Hematopoietic multipotent progenitor cell treated with erythropoietin and hydrocortisone succinate and interleukin-3 and kit ligand, for 6 days (in vitro differentiated cells): ENCODE measurements at regions not wholly inside any gene's neighbourhood (a gene's known extent, or its start where the extent isn't known, plus 50 kb on each side); places are given as distances from the start of the nearest gene placed in this dataset.

ENCODE experiments used
- DNase-seq: peaks from one replicate; pipeline ENCODE4 v3.0.0-alpha.2; 2015

DNA sequence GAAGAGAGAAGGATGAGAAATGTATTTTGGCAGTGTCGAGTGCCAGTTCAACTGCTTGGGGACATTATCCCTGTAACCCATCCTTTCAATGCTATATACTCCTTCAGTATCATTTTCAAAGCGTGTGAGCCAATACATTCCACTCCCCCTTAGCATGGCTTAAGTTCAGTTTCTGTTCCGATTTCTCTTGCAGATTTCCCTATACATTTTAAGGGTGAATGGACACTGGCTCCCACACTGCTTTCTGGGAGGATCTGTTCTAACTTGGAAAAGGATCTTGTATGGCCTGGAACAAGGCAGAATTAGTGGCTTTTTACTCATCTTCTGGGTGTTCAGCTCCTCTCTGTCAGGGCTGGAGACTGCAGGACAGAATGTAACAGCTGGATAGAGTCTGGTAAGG, 333.8 kb downstream of the HAPSTR1 start:
- no peak for DNase-seq

DNA sequence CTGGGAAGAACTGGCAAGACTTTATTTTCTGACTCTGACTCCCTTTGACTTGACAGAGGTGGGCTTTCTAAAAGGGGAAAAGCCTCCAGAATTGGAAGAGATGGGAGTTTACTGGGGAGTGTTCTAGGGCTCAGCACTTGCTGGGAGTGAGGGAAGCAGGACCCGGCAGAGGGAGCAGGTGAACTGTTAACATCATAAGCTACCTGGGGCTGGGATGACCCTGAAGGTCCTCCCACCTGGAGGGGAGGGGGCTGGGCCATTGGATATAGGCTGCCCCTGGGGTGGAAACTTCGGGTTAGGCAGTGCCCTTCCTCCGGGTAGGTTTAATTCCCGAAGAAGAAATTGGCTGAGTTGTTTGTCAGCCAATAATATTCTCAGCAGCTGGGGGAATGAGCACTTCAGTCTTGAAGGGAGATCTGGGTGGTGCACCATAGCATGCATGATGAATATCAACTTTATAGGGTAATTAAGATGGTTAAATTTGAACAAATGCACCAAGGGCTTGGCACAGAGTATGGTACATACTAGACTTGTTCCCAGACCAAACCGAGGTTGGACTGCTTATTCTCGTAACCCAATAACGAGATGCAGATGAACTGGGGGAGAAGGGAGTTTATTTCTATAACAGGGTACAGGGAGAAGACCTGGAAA, 337.0 kb downstream of the HAPSTR1 start:
- no peak for DNase-seq

DNA sequence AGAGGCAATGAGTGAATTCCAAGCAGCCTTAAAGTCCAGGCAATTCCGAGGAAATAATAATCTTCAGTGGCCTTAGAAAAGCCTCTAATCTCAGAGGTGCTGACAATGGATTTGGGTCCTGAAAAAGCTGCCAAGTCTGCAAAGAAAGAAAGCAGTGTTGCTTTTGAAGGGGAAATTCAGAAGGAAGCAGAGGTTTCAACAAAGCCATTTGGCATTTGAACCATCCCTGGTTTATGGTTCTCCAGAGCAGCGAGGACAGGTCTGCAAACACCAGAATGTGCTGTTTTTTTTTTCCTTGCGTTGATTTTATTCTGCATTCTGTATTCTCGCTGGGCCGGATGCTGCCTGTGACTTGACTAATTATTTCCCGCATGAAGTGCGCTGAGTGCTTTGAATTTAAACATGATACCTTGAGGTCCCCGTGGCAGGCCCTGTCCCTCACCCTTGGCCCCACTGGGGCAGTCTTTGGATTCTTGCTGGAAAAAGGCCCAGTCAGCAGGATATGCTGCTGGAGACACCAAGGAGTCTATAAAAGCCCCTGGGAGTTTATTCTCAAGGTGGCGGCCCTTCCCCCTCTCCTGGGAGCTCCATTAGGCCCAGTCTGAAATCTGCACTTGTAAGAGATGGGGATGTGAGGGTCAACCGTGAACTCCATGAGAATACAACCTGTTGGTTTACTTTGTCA, 338.3 kb downstream of the HAPSTR1 start:
- no peak for DNase-seq

DNA sequence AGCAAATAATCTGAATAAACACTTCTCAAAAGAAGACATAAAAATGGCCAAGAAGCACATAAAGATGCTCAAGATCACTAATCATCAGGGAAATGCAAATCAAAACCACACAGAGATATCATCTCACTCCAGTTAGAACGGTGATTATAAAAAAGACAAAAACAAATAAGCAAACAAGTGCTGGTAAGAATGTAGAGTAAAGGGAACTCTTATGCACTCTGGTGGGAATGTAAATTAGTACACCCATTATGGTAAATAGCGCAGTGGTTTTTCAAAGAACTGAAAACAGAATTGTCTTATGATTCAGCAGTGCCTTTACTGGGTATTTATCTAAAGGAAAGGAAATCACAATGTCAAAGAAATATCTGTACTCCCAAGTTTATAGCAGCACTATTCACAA, 343.2 kb downstream of the HAPSTR1 start:
- DNase-seq, result no peak

DNA sequence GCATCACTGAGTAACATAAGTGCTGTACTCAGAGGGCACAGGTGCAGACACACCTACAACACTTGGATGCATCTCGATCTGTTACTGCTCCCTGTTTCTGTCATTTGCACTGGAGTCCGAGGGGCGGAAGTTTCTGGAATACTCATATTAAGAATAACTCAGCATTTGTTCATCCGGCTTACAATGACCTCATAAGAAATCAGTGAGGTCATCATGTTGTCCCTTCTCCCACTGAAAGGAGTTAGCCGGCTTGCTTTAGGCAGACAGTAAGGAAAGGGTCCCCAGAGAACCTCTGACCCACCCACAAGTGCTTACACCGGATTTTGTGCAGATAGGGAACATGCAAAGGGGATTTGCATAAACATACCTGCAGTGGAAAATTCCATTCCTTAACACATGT, 344.7 kb downstream of the HAPSTR1 start:
- DNase-seq, result no peak

DNA sequence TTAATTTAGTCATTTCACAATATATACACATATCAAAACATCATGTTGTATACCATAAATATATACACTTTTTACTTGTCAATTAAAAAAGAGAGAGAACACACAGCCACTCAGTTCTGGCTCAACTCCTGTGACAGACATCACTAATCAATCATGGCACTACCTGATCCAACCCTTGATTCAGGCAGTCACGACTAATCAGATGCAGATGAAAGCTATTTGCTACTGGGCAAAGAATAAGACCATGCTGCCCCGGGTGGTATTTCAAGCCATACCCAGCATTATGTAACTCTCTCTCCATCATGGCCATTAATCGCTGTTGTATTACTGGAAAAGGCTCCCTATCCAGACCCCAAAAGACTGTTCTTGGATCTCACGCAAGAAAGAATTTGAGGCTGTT, 345.7 kb downstream of the HAPSTR1 start:
- DNase-seq, result no peak

DNA sequence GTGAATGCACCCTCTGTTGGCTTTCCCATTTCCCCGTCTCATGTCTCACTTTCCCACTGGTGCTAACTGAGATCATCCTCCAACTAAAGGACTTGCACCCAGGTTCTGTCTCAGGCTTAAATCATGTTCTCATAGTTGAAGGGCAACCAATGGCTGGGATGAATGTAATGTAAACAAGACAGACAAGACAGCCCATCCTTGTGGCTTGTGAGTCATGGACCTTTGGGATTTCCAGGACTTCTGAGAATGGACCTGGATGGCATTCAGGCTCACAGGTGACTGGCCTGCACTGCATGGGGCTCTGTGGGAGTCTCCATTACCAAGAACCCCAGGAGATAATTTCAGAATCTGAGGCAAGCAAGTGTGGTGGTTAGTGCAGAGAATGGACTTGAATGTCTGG, 347.5 kb downstream of the HAPSTR1 start:
- no peak for DNase-seq

DNA sequence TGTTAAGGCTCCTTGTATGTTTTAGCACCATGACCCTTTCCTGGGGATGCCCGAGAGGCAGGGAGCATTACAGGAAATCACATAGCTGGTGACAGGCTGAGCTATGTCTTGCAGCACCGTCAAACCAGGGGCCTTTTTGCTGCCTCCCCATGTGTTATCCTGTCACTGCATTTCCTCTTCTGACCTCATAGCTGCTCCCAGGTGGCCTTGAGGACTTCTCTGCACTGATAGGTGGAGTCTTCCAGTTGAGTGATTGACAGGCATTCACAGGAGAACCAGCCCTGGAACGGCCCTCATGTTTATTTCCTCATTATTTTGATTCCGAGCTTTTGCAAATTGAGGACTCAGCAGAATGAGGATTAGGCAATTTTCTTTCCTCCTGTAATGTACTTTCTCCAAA, 349.6 kb downstream of the HAPSTR1 start:
- DNase-seq, result no peak

DNA sequence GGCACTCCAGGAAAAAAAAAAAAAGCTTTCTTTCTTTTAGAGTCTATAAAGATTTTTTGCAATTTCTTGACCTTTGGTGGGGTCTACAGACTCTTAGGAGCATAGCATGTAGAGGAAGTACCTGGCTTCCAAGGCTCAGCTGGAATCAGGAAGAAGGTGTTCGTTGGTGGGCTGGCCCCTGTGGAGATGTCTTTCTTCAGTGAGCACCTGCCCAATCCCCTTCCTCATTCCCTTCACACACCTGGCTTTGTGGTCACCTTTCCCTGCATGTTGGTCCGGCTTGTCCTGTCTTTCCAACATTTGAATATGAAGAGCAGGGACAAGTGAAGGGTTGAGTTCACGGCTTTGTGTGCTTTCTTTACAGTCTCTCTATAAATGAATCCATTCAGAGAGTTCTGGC, 352.4 kb downstream of the HAPSTR1 start:
- no peak for DNase-seq

DNA sequence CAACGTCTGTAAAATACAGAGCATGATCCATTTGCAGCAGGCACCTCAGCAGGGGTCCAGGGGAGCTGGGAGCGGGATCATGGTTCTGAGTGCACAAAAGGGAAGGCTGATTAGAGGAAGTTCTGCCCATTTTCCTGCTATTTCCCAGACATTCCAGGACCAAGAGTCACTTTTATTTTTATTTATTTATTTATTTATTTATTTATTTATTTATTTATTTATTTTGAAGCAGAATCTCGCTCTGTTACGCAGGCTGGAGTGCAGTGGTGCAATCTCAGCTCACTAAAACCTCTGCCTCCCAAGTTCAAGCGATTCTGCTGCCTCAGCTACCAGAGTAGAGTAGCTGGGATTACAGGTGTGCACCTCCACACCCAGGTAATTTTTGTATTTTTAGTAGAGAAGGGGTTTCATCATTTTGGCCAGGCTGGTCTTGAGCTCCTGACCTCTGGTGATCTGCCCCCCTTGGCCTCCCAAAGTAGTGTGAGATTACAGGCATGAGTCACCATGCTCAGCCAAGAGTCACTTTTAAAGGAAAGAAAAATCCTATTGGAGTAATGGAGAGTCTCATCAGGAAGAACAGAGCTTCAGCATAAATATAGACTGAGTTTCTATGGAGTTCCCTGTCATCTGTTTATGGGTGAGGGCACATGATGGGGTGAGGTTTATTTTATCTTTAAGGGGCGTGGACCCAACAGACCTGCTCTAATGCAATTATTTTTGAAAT, 355.2 kb downstream of the HAPSTR1 start:
- no peak for DNase-seq

DNA sequence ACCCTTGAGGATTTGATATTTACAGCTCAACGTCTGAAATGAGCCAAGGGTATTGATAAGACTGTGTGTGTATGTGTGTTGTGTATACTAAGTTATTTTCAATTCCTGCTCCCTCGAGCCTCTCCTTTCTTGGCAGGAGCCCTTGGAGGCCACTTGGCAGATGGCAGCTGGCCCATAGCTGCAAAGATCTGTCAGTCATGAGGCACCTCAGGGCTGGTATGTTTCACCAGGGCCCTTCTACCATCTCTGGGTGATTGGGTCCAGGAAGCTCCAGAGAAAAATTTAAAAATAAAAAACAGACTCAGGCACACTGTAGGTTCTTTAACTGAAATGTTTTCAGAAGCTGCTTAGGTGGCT, 355.7 kb downstream of the HAPSTR1 start:
- DNase-seq, result no peak

DNA sequence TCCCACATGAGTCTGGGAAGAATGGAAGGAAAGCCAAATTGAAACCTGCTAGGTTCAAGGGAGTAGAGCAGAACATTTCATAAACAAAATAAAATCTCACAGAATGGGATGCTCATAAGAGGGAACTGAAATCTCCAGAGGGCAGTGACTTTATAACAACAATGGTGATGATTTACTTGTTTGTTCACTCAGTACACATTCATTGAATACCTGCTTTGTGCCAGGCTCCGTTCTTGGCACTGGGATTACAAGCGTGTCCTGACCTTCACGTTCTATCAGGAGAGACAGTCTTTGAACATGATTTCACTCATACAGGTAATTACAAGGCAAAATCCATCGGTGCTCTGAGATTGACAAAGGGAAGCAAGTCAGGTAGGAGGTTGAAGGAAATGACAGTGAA, 356.3 kb downstream of the HAPSTR1 start:
- no peak for DNase-seq

DNA sequence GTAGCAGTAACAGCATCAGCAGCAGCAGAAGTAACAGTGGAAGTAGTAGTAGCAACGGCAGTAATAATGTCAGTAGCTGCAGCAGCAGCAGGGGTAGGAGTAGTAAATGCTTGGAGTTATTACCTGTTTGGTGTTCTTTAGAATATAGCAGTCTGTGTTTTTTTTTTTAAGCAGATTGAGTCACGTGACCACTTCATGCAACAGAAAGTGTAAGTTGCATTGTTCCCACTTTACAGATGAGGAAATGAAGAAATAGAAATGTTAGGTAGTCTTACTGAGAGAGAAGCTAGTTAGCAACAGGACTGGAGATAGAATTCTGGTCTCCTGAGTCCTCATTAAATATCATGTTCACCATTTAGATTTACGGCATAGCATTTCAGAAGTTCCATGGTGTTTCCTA, 358.2 kb downstream of the HAPSTR1 start:
- no peak for DNase-seq

DNA sequence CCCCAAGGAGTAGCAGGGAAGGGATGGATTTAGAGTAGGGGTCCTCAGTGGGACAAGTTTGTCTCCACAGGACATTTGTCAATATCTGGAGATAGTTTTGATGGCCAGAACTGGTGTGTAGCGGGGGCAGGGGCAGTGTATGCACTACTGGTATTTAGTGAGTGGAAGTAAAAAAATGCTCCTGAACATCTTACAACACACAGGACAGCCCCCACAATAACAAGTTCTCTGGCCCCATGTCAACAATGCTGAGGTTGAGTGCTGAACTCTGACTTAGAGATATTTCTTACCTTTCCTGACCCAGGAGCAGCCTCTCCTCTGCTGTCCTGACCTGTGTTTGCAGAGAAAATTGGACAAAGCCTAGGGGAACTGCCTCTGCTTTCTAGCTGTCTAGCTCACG, 365.8 kb downstream of the HAPSTR1 start:
- no peak for DNase-seq

DNA sequence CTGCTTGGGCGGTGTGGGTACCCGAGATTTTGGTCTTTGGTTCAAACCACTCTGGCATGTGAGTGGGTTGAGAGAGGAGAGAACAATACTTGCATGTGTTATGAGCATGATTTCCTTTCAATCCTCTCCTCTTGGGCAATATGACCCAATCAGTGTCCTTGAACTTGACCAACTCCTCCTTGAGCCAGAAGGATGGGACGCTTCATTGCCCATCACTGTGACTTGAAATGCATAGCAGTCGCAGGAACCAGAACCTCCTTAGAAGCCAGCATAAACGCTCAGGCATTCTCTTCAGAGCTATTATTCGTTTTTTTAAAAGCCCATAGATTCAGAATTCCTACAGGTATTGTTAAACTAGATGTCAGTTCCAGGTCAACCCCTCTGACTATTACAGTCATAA, 367.4 kb downstream of the HAPSTR1 start:
- no peak for DNase-seq

DNA sequence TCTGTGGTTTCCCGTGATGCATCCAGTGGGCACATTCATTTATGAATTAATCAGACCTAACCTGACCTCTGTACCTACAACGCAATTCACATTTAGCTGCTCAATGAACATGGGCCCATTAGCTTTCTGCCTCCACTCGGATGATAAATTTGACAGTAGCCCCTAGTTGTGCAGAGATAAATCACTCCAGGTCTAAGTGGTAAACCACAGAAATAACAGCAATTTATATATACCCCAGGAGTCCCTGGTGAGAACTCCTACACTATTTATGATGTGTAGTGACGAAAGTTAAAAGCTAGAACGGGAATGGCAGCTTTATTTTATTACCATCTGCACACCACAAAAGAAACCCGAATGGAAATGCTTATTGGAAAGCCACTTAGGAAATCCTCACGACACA, 371.5 kb downstream of the HAPSTR1 start:
- no peak for DNase-seq

DNA sequence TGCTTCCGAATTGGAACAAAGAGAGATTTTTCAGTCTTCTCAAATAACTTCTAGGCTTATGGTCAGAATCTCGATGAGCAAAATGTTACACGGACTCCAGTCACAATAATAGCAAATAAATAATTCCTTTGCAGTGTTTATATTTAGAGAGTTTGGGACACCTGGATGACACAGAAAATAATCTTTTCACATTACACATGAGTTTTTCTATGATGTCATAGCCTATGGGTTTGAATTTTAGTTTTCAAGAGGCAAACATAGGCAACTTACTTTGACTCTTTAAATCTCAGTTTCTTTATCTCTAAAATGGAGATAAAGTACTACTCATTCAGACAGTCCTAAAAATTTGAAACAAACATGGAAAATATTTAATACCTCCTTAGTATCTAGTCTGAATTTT, 372.0 kb downstream of the HAPSTR1 start:
- no peak for DNase-seq

DNA sequence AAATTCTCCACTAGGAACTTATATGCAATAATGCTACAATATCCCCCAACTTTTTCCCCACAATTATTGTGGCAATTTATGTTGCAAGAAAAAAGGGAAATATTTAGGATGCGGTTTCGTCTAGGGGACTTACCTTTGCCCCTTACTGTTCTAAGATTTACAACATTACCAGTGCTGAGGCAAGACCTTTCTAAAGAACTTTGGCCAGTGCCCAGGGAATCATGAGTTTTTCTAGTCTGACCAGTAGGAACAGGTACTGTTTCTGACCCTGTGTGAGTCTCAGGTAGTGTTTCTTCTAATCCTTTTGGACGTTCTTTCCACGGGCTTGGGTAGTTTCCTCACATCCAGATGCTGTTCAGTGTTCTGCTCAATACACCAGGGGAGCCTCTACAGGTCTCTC, 373.7 kb downstream of the HAPSTR1 start:
- no peak for DNase-seq

DNA sequence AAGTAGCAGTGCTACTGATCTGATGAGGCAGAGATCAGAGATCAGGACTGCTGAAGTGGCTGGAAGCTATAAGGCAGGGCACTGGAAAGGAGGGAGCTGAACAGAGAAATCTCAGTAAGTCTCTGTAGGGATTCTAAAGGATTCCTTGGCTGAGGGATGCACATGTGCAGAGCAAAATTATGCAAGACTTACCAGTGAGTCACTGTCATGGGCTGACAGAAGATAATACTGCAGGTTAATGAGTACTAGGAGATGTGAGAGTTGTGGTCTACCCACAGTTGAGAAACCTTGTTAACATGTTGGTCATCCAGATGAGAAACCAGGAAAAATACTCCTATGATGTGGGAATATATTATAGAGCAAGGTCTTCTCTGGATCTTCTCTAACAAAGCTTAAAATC, 378.1 kb downstream of the HAPSTR1 start:
- DNase-seq, result no peak

DNA sequence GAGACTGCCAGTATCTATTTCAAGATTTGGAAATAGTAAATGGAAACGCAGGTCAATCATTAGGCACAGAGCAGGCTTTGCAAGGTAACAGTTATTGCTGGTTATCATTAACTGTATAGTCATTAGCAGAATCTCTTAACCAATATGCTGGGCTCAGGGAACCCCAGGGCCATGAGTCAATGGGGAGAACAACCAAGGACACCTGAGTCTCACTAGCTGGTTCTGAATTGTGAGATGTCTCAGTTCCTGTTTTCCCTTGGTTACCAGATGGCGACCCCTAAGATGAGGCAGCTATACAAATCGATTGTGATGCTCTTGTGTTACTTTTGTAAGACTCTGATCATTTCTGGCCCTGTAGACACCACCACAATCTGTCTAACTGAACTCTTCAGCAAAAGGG, 385.3 kb downstream of the HAPSTR1 start:
- DNase-seq, result no peak

DNA sequence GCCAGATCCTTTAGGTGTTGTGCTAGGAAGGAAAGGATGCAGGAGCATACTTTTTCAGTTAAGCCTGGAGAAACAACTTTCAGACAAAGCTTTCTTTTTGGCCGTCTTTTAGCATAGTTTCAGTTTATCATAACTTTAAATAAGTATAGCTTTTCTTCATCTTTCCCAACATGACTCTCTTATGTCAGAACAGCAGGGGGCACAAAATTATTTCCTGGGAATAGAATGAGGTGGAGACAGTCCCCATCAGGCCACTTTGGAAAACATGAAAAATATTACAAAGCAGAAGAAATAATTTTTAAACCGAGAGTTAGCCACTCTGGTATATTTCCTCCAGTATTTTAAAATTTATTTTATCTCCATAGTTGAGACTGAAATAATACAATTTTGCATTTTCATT, 387.6 kb downstream of the HAPSTR1 start:
- no peak for DNase-seq

DNA sequence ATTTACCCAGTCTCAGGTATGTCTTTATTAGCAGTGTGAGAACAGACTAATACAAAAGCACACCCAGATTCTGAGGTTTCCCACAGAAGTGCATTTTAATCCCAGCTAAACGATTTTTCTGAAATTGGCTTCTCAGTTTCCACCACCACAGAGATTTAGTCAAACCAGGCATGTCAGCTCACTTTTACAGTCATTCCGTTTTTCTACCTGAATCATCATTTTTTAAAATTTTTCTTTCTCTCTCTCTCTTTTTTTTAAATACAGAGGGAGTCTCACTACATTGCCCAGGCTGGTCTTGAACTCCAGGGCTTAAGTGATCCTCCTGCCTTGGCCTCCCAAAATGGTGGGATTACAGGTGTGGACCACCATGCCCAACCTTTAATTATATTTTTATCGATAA, 389.1 kb downstream of the HAPSTR1 start:
- DNase-seq, result no peak

DNA sequence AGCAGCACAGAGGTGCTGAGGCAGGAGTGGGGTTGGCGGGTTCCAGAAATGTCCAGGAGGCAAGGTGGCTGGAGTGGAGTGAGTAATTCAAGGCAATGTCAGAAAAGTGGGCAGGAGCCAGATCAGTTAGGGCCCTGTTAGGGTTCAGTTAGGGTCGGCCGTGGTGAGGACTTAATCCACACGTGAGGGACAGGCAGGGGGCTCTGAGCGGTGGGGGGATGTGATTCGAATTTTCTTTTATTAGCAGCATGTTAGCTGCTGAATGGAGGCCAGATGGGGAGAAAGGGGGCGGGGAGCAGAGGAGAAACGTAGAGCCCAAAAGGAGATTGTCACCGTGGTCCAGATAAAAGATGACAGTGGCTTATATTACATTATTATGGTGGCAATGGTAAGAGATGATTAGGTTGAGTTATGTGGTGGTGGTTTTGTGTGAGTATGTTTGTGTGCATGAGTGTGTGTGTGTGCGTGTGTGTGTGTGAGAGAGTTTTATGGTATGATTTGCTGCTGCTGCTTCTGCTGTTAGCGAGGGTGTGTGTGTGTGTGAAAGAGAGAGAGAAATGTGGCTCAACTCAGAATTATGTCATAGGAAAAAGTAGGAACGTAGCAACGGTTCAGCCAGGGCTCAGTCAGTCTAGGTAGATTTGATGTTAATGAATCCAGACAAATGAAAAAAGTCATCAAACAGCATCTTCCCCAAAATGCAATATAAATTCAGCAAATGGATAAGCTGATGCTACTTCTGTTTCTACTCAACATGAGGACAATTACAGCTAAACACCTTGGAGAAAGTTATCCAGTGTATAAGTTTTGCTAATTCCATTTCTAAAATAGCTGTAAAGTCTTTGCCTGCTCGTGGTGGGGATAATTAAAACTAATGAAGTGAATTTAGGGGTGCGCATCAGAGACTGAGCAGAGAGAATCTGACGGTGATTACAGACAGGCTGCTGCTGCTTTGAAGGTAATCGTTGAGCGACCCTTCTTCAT, 390.6 kb downstream of the HAPSTR1 start:
- DNase-seq, result no peak
